Calu3 (cell line): ENCODE measurements at regions not wholly inside any gene's neighbourhood (a gene's known extent, or its start where the extent isn't known, plus 50 kb on each side); places are given as distances from the start of the nearest gene placed in this dataset.

Source experiments
- BruUV-seq: library from RNA; stranded (reverse); fragments of 400-500 nt; replicated peaks from 2 replicates; lab custom pipeline; 2021; lab: Mats Ljungman, UMichigan
- CTCF ChIA-PET: fragments of 300-600 bp; sonication (Branson Sonifier 250); formaldehyde crosslinking; loops from one replicate; lab custom pipeline; 2022; ENCODE audit warnings: antibody characterized with exemption; lab: Charles Lee
- DNase-seq: peaks from one replicate; pipeline ENCODE4 v3.0.0; 2022
- H3K27ac Mint-ChIP-seq: one replicate; pipeline ENCODE4 v1.8.0; 2022; ENCODE audit warnings: mixed read lengths; ENCODE audit not compliant: unreplicated experiment
- H3K27me3 Mint-ChIP-seq: one replicate; pipeline ENCODE4 v1.8.0; 2022; ENCODE audit warnings: mixed read lengths; ENCODE audit not compliant: unreplicated experiment
- H3K36me3 Mint-ChIP-seq: one replicate; pipeline ENCODE4 v1.8.0; 2022; ENCODE audit warnings: mild to moderate bottlenecking, moderate library complexity, mixed read lengths; ENCODE audit not compliant: insufficient read depth, unreplicated experiment
- H3K4me1 Mint-ChIP-seq: one replicate; pipeline ENCODE4 v1.8.0; 2022; ENCODE audit warnings: mild to moderate bottlenecking, low read depth, mixed read lengths; ENCODE audit not compliant: unreplicated experiment
- H3K4me3 Mint-ChIP-seq: one replicate; pipeline ENCODE4 v1.8.0; 2022; ENCODE audit warnings: mild to moderate bottlenecking, low read depth, moderate library complexity, mixed read lengths; ENCODE audit not compliant: unreplicated experiment
- H3K9me3 Mint-ChIP-seq: one replicate; pipeline ENCODE4 v1.8.0; 2022; ENCODE audit warnings: low read depth, mixed read lengths; ENCODE audit not compliant: unreplicated experiment
- CTCF ChIP-seq: fragments of 200-600 bp; IDR thresholded peaks from one replicate; pipeline ENCODE4 v1.8.0; 2022; ENCODE audit warnings: antibody characterized with exemption; ENCODE audit not compliant: unreplicated experiment
- intact Hi-C: fragments of 100-400 bp; cut with micrococcal nuclease; formaldehyde crosslinking; loops from one replicate; pipeline ENCODE4 v1.10.0; 2022; ENCODE audit not compliant: unreplicated experiment

GRCh38 chr2:181264001-181264400 is 193.2 kb upstream of the ITGA4 start:
- Mint-ChIP-seq H3K36me3 (no peaks in the 10 kb centered on the region), H3K9me3 (no peaks in the 10 kb centered on the region), H3K4me1 (peaks cover 17% of the 10 kb centered on the region), H3K27me3 (no peaks in the 10 kb centered on the region), H3K4me3 (no peak overlapping the region), H3K27ac (no peak overlapping the region)
- CTCF ChIA-PET = interaction anchor here (0.7 kb wide), 1 partner anchor 57 kb away, joined by 3 read pairs; no protein-coding TSS in a partner anchor
- no peak for DNase-seq
- no peak for TF ChIP-seq CTCF
- no TSS peak for BruUV-seq
- intact Hi-C loops = no loop called here

GRCh38 chr2:181264441-181264840 is 192.7 kb upstream of the ITGA4 start:
- no peaks in the 10 kb centered on the region for H3K9me3 Mint-ChIP-seq
- TF ChIP-seq CTCF = no peak
- DNase-seq = no peak
- no peaks in the 10 kb centered on the region for H3K36me3 Mint-ChIP-seq
- intact Hi-C loops = no loop called here
- no peak overlapping the region for H3K4me3 Mint-ChIP-seq
- BruUV-seq = no TSS peak
- no peaks in the 10 kb centered on the region for H3K27me3 Mint-ChIP-seq
- CTCF ChIA-PET = interaction anchor here (0.7 kb wide), 1 partner anchor 57 kb away, joined by 3 read pairs; no protein-coding TSS in a partner anchor
- H3K4me1 Mint-ChIP-seq = peaks cover 13% of the 10 kb centered on the region
- H3K27ac Mint-ChIP-seq = no peak overlapping the region

- H3K27ac Mint-ChIP-seq = no peak overlapping the region
- H3K36me3 Mint-ChIP-seq = no peaks in the 10 kb centered on the region
- H3K27me3 Mint-ChIP-seq = no peaks in the 10 kb centered on the region
- BruUV-seq = no TSS peak
- no peak overlapping the region for H3K4me3 Mint-ChIP-seq
- TF ChIP-seq CTCF = no peak
- H3K9me3 Mint-ChIP-seq = no peaks in the 10 kb centered on the region
- no peak for DNase-seq
- intact Hi-C loops = no loop called here
- CTCF ChIA-PET = no interaction called here
- H3K4me1 Mint-ChIP-seq = peaks cover 12% of the 10 kb centered on the region
Observed at GRCh38 chr2:181266614-181267013, 190.6 kb upstream of the ITGA4 start.

- CTCF ChIA-PET = no interaction called here
- Mint-ChIP-seq H3K36me3 (no peaks in the 10 kb centered on the region), H3K4me3 (no peak overlapping the region), H3K27ac (no peak overlapping the region), H3K4me1 (peaks cover 9% of the 10 kb centered on the region), H3K27me3 (no peaks in the 10 kb centered on the region), H3K9me3 (no peaks in the 10 kb centered on the region)
- TF ChIP-seq CTCF = no peak
- no peak for DNase-seq
- no TSS peak for BruUV-seq
- intact Hi-C loops = no loop called here
Observed at GRCh38 chr2:181268174-181268867, 188.9 kb upstream of the ITGA4 start.
